ENCODE measurements at regions not wholly inside any gene's neighbourhood (a gene's known extent, or its start where the extent isn't known, plus 50 kb on each side); places are given as distances from the start of the nearest gene placed in this dataset.

GRCh38 chr6:56692523-56693245, 50.0 kb upstream of the DST start (continued):
- no peak for TF ChIP-seq REST (IDR thresholded peaks at IDR 0.05; ENCODE audit: unreplicated experiment)

All from GM23338 (cell line).